Hematopoietic multipotent progenitor cell (in vitro differentiated cells): ENCODE measurements at regions not wholly inside any gene's neighbourhood (a gene's known extent, or its start where the extent isn't known, plus 50 kb on each side); places are given as distances from the start of the nearest gene placed in this dataset.

ENCODE experiments used
- DNase-seq, 3 donors: peaks; one replicate each; pipeline ENCODE4 v3.0.0-alpha.2; 2011 to 2015; ENCODE audit warnings: low read depth in 2 of 3, low spot score in 2 of 3

DNA sequence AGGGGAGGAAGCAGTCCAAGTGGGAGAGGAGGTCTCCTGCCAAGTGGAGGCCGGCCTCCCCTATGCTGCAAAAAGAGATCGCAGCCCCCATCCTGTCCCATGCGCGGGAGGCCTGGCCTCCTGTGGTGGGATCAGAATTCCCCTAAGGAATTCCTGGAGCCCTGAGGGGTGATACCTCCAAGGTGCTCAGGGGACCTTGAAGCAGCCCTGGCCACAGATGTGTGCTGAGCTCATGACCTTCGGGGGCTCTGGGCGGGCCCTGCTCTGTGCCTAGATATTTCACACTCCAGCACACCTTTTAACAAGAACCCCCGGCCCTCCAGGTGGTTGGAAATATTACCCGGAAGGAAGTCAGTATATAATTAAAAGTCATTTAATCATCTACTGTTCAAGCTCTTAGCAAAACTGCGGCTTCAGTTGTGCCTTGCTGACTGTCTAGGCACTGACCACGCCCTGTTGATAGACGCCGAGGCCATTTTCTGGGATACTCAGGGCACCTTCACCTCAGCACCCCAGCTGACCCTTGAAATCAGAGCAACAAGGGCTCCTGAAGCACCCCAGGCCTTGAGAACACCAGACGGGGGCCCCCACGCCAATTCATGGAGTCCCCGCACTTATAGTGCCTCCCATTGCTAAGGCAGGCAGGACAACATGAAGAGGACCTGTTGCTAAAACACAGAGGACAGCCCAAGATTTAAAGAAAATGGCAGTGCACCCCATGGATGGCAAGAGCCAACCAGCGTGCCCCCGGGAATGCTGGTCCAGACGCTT is 119.1 kb downstream of the NDUFA10 start:
- no peak for DNase-seq

DNA sequence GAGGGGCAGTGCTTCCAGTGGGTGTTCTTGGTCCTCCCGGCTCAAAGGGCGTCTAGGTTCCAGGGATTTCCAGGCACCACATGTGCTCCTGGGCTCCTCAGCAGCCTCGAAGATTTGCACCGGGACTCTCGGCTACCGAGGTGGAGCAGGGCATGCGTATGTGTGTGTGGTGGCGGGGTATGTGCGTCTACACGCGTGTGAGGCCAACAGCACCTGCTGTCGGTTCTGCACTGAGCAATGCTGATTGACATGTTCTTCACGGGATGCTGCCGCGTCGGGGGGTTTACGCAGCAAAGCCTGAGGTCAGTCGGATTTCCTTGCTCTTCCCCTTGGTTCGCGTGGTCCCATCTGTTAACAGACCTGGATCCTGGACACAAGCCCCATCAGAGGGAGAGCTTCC is 119.8 kb downstream of the NDUFA10 start:
- DNase-seq, result no peak

DNA sequence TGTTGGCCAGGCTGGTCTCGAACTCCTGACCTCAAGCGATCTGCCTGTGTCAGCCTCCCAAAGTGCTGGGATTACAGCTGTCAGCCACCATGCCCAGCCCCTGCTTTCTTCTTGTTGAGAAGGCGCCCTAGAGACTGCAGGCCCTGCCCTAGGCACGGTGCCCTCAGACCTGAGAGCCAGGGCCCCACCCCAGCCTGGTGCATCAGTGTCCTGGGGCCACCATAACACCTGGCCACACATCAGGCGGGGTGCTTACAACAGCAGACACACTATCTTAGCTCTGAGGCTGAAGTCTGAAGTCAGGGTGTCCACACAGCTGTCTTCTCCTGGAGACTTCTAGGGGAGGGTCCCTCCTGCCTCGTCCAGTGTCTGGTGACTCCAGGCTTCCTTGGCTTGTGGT is 120.6 kb downstream of the NDUFA10 start:
- no peak for DNase-seq

DNA sequence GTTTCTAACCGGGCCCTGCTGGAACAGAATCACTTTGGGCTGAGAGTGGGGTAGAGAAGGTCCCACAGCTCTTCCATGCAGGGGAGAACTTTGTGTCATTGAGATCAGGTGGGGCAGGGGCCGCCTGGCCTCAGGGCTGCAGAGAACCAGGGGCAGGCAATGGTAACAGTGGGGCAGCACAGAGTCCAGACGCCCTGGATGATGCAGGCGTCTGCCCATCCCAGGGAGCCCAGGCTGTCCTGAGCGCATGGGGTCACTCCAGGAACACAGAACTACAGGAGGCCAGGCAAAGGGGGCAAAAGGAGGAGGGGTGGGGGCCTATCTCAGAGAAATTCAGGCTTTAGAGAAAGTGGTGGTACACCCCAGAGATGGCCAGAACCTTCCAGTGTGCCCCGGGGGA is 121.3 kb downstream of the NDUFA10 start:
- DNase-seq, result no peak

DNA sequence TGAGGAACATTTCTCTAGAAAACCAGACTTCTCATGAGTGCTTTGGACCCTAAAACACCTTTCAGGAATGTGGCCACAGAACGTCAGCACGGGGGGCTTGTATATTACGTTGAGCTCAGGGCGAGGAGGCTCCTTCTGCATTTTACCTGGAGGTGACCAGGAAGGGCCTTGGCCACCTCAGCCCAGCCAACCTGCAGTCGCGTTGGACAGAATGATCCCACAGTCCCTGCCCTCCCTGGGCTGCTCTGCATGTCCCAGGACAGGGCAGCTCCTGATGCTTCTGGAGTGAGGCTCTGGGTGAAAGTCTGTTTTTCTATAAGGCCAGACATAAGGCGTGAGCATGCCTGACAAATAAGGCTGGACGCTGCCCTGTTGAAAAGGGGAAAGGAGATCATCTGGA is 121.9 kb downstream of the NDUFA10 start:
- DNase-seq, result no peak

DNA sequence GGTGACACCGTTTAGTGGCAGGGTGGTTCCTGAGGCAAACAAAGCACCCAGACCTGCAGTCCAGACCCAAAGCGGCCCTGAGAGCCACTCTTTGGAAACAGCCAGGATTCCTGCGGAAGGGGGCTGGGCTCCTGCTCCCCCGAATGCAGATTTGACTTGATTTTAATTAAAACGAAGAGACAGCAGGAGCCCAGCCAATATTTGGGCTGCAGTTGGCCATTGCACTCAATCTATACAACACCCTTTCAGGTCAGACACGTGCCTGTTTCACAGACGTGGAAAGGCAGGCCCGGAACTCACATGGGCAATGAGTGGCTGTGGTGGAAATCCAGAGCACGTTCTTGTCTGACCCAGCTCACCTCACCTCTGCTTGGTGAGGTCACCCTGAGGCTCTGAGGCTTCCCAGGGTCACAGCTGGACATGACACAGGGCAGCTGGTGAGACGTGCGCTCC is 122.4 kb downstream of the NDUFA10 start:
- no peak for DNase-seq

DNA sequence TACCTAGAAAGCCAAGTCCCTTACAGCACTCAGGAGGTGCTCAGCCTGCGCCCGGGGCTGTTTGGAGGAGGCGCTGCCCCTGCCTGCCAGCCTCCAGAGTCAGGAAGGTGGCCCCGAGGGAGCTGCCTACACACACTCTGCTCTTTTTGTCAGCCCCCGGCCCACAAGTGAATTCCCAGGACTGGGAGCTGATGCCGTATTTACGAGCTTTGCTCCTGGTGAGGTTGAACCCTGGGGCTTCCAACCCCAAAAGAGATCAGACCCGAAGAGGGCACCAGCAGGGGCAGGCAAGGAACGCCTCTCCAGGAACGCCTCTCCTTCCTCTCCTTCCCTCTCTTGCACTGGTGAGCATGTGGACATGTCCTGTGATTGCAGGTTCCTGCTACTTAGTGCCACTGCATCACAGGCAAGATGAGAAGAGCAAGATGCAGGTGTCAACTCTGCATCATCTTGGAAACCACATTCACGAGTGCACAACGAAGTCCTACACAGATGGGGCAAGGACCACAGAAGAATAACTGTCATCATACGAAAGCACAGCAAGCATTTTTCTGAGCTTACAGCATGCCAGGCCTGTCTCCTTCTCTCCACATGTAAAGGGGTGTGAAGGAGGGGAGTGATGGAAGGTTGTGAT is 126.7 kb downstream of the NDUFA10 start:
- no peak for DNase-seq

DNA sequence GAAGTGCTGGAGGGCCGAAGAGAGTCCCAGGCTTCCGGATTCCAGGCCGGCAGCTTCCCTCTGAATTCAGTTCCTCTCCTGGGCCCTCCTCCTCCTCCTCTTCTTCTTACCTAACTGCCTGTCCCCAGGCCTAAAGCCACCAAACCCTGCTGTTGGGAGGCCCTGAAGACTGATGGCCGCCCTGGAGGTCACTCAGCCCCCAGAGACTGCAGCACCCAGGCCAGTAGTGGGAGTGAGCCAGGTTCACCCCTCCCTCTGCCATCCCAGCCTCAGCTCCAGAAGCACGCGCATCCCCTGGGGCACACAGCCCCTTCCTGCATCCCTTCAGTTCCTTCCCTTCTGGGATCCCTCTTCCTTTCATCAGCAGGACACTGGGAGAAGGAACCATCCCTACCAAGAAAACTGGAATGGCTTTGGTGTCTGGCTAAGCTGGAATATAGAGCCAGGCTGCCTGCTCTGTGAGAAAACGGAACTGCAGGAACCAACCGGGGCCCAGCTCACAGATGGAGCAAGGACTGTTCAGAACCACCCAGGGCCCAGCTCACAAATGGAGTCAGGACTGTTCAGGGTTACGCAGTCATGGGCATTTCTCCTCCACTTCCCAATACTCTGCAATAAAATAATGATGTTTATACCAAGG is 127.4 kb downstream of the NDUFA10 start:
- DNase-seq, result no peak

DNA sequence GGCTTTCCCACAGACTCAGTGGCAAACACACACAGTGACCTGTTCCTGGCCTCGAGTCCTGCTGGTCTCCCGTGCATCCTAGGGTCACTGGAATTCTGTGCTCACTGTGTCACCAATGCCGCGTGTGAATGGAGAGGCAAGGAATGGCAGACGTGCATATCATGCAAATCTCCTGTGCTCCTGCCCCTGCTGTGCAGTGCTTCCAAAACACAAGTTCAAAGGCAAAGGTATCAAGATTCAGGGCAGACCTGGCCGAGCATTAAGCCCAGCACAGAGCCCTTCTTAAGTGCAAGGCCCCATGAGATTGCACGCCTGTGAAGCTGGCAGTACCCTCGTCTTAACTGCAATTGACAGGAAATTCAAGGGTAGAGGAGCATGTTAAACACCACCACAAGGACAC is 129.1 kb downstream of the NDUFA10 start:
- DNase-seq, result no peak

DNA sequence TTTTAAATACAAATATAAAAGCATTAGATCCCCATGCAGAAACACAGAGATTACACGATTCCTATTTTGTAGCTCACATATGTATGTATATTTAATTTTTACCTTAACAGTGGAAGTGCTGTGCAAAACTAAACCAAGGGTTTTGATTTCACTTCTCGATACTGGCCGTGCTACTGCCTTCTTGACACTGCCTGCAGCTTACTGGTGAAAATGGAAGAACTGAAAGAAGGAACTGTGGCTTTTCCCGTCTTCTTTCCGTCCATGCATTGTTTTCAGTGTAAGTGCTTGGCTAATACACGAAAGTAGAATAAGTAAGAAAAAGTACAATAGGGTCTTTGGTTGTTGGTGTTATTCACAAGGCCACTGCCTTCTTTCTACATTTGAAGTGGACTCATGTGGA is 129.5 kb downstream of the NDUFA10 start:
- DNase-seq, result no peak

DNA sequence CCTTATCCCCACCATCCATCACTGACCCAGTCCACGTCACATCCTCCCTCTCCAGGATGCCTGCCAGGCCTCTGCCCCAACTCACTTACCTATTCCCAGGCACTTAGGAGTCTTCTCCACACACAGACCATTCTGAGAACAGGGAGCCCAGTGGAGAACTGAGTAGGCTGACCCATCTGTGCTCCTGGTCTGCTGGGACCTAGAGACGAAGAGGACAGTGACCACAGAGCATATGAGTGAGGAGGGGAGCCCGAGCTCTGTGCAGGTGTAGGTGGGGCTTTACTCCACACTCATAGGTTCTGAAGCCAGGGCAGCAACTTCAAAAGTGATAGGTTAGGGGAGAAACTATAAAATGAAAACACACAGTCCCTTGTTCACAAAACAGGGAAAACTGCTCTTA is 130.0 kb downstream of the NDUFA10 start:
- DNase-seq, result no peak

DNA sequence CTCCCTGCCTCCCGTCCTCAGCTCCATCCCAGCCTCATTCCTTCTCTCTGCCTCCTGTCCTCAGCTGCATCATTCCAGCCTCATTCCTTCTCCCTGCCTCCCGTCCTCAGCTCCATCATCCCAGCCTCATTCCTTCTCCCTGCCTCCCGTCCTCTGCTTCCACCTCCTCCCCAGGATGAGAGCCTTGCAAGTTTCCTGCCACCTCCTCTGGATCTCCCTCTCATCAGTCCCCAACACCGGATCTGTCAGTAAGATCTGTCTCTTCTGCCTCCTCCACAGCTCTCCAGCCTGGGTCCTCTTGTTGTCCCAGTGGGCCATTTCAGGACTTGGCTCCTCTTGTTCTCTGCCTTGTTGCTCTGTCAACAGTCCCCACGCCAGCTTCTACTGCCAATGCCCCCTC is 130.9 kb downstream of the NDUFA10 start:
- DNase-seq, result no peak

DNA sequence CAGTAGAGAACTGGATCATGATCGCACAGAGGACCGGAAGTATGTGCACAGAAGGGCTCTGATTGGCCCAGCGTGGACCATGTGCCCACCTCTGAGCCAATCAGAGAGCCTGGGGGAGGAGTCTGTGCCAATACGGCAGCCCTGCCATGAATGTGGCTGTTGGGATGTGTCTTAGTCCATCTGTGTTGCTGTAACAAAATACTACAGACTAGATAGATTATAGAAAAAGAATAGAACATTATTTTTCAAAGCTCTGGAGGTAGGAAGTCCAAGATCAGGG is 132.0 kb downstream of the NDUFA10 start:
- DNase-seq, result no peak

DNA sequence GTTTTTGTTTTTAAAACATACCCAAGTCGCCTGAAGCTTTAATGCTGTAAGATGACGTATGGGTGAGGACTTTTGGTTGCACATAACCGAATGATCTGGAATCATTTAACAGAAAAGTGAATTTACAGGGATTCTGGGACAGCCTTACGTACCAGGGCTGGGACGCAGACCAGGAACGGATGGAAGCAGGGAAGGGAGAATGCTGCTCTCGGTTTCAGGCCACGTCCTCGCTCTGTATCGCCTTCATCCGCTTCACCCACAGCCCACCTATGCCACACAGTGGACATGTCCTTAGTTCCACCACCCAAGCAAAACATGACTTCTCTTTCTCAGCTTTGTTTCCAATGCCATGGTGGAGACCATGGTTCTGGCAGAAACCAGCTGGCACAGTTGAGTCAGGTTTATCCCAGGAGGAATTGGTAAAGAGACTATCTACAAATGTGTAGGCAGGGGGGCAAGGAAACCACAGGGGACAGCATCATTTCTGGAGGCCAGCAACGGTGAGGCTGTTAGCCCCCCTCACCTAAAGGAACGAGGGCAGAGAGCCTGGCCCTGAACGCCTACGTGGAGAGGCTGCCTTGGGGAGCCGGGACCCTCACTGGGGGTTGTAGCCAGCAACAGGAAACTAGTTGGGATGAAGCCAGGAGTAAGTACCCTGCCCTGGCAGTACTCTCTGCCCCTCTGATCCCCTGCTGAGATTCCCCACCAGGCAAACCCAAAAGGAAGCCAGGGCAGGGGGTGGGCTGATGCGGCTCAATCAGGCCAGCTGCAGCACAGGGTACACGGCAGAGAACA is 132.5 kb downstream of the NDUFA10 start:
- no peak for DNase-seq

DNA sequence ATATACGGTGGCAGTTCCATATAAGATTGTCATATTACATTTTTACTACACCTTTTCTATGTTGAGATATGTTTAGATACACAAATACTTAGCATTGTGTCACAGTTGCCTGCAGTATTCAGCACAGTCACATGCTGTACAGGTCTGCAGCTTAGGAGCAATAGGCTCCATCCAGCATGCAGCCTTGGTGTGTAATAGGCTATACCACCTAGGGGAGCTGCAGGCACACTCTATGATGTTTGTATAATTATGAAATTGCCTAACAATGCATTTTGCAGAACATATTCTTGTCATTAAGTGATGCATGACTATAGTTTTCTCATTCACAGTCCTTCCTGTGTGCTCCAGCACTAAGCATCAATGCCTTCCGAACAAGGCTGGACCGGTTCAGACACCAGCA is 133.4 kb downstream of the NDUFA10 start:
- DNase-seq, result no peak

DNA sequence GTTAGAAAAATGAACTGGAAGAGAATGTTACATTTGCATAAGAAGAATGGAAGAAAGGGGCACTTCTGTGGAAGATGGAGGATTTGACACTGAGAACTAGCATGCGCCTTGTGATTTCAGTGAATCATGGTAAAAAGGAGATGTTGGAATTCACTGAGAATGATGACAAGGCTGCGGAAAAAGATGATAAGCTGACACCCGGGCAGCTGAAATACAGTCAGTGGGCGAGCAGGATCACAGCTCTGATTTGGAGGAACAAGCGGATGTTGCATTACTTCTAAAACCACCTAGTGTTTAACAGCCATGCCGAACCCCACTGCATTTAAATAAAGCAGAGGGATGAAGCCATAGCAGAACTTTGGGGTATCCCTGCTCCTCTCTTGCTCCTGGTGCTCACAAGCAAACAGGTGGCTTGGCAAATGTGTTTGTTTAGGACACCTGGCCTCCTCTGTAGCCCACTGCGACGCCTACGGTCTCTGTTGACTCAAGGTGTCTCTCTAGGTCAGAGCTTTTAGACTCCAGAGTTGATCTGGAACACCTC is 134.9 kb downstream of the NDUFA10 start:
- no peak for DNase-seq

DNA sequence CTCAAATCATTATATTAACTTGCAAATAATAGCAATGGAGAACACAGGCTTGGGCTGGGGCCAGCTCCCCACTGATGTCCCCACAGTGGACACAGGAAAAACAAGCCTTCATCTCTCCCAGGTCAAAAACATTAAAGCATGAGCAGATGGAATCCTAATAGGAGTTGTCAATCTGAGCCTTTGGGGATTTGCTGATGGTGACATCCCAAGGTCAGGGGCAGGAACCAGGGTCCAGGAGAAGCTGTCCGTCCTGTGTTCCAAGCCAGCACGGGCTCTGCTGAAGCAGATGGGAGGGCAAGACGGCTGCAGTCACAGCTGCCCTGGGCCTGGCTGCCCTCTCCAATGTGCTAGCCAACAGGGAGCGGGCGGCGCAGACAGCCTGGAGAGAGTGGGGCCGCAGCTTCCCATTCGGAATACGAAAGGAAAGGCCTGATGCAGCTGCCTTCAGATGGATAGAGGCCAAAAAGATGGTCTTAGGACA is 135.5 kb downstream of the NDUFA10 start:
- DNase-seq, result no peak

DNA sequence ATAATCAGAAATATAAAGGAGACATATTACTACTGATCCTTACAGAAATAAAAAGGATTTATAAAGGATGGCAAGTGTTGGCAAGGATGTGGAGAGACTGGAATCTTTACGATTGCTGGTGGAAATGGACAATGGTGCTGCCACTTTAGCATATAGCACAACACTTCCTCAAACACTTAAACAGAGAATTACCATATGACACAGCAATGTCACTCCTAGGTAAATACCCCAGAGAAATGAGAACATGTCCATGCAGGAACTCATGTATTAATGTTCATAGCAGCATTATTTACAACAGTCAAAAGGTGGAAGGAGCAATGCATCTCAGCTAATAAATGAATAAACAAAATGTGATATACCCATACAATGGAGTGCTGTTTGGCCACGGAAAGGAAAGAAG is 137.5 kb downstream of the NDUFA10 start:
- no peak for DNase-seq

DNA sequence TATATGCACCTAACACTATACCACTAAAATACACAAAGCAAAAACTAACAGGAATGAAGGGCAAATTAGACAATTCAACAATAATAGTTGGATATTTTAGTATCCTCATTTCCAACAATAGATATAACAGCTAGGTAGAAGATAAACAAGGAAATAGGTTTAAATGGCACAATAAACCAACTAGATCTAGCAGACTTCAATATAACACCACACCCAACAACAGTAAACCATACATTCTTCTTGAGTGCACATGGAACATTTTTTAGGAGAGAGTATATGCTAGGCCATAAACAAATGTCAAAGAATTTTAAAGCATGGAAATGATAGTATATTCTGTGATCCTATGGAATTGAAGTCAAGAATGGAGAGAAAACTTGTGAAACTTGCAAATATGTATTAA is 138.4 kb downstream of the NDUFA10 start:
- DNase-seq, result no peak

DNA sequence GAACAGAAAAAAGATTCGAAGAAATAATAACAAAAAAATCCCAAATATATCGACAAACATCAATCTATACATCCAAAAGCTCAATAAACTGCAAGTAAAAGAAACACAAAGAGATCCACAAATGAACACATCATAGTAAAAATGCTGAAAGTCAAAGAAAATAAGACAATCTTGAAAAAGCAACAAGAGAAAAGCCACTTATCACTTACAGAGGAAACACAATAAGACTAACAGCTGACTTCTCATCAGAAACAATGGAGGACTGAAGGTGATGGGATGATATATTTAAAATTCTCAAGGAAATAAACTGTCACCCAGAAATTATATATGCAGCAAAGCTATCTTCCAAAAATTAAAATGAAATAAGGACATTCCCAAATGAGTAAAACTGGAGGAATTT is 140.3 kb downstream of the NDUFA10 start:
- peak in 1 of 3 donors; percentile 23 for DNase-seq

DNA sequence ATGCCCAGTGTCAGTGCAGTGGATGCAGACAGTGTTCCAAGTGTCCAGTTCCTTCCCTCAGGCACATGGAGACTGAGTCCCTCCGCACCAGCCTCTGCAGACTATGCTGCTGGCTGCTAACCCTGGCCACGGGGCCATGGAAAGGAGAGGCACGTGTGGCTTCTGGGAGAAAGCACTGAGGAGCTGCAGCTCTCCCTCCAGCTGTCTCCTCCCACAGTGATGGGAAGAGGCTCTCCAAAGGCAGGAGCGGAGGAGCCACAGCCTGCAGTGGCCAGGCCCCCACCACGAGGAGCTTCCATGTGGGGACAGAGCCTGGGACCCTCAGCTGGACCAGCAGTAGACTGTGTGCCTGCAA is 141.1 kb downstream of the NDUFA10 start:
- no peak for DNase-seq
